Lower leg skin (tissue), 3 donors: ENCODE measurements at regions not wholly inside any gene's neighbourhood (a gene's known extent, or its start where the extent isn't known, plus 50 kb on each side); places are given as distances from the start of the nearest gene placed in this dataset.

ENCODE experiments used
- CTCF ChIP-seq, 3 donors: fragments of 450-650 bp; IDR thresholded peaks; one replicate each; pipeline ENCODE4 v1.5.1; 2016; ENCODE audit warnings: antibody characterized with exemption in 3 of 3, mild to moderate bottlenecking in 3 of 3, moderate library complexity in 2 of 3
- POLR2A ChIP-seq, 2 donors: fragments of 450-650 bp; IDR thresholded peaks; one replicate each; pipeline ENCODE4 v1.6.1; 2016 to 2017; ENCODE audit warnings: antibody characterized with exemption in 2 of 2, mild to moderate bottlenecking in 1 of 2, moderate library complexity in 1 of 2

GRCh38 chr20:55097621-55098020 lies 622.2 kb downstream of the DOK5 start:
- TF ChIP-seq CTCF (IDR thresholded peaks at IDR 0.05) (no peak), POLR2A (IDR thresholded peaks at IDR 0.05) (no peak)
